B cell (primary cell): ENCODE measurements at regions not wholly inside any gene's neighbourhood (a gene's known extent, or its start where the extent isn't known, plus 50 kb on each side); places are given as distances from the start of the nearest gene placed in this dataset.

Experiments used
- ATAC-seq: fragments of 200-7000 bp; cut with Tn5 transposase; one replicate; pipeline ENCODE4 v1.10.0; 2021; ENCODE audit warnings: low read depth, mild to moderate bottlenecking, moderate number of reproducible peaks, moderate library complexity
- CTCF ChIA-PET: fragments of 350-600 bp; sonication (Branson Sonifier 250); formaldehyde crosslinking; loops from one replicate; lab custom pipeline; 2021; ENCODE audit warnings: antibody characterized with exemption, inconsistent platforms; lab: Charles Lee
- POLR2A ChIA-PET: fragments of 350-600 bp; sonication (Branson Sonifier 250); formaldehyde crosslinking; loops from one replicate; lab custom pipeline; 2021; ENCODE audit warnings: antibody characterized with exemption; lab: Charles Lee
- DNase-seq: peaks from one replicate; pipeline ENCODE4 v3.0.0; 2013
- H2AFZ ChIP-seq: 2 replicates; pipeline ENCODE4 v1.6.1; 2012; ENCODE audit warnings: mild to moderate bottlenecking, low read depth, low read length; ENCODE audit not compliant: insufficient read depth, poor library complexity, severe bottlenecking
- H3K27ac ChIP-seq, 2 donors: 1 replicate in 1 of 2; 2 replicates in 1 of 2; pipeline ENCODE4 v1.5.1; 2012 to 2013; ENCODE audit warnings: low read length in 2 of 2, mild to moderate bottlenecking in 2 of 2, moderate library complexity in 1 of 2
- H3K27me3 ChIP-seq, 4 experiments: fragments of 200-600 bp in 1 of 4; sonication (generic) in 1 of 4; replicated peaks in 1 of 4; 1 replicate in 2 of 4; 2 replicates in 2 of 4; pipeline versions ENCODE4 v1.6.1 to v1.7.0; 2013 to 2016; ENCODE audit warnings: low read length in 3 of 4, mild to moderate bottlenecking in 2 of 4, mixed read lengths in 1 of 4, moderate library complexity in 1 of 4; ENCODE audit not compliant: insufficient read depth in 4 of 4, control insufficient read depth in 3 of 4; ENCODE audit errors: control extremely low read depth in 1 of 4
- H3K36me3 ChIP-seq, 2 experiments: replicated peaks in 1 of 2; 1 replicate in 1 of 2; 2 replicates in 1 of 2; pipeline versions ENCODE4 v1.6.1 to v1.7.1; 2013; ENCODE audit warnings: low read length in 1 of 2; ENCODE audit not compliant: insufficient read depth in 2 of 2, control insufficient read depth in 1 of 2; ENCODE audit errors: control extremely low read depth in 1 of 2, extremely low read depth in 1 of 2
- H3K4me1 ChIP-seq, 2 donors: fragments of 200-600 bp in 1 of 2; sonication (generic) in 1 of 2; 1 replicate in 1 of 2; 2 replicates in 1 of 2; pipeline versions ENCODE4 v1.5.1 to v1.6.1; 2013 to 2017; ENCODE audit warnings: low read length in 2 of 2; ENCODE audit not compliant: control insufficient read depth in 2 of 2, insufficient read depth in 2 of 2
- H3K4me2 ChIP-seq: replicated peaks from 2 replicates; pipeline ENCODE3; 2012; ENCODE audit warnings: mild to moderate bottlenecking, low read depth, low read length; ENCODE audit not compliant: poor library complexity, severe bottlenecking
- H3K4me3 ChIP-seq, 5 experiments: fragments of 200-600 bp in 1 of 5; sonication (generic) in 1 of 5; 1 replicate in 3 of 5; 2 replicates in 2 of 5; pipeline versions ENCODE4 v1.5.1 to v1.7.0; 2011 to 2016; ENCODE audit warnings: low read length in 4 of 5, mild to moderate bottlenecking in 4 of 5, low read depth in 2 of 5, control low read depth in 1 of 5, moderate library complexity in 1 of 5; ENCODE audit not compliant: insufficient read depth in 1 of 5; ENCODE audit errors: control extremely low read depth in 1 of 5, extremely low read depth in 1 of 5
- H3K79me2 ChIP-seq: fragments of 200-600 bp; sonication (generic); one replicate; pipeline ENCODE4 v1.6.0; 2016; ENCODE audit warnings: low read length; ENCODE audit not compliant: control insufficient read depth, insufficient read depth
- H3K9ac ChIP-seq: fragments of 200-600 bp; sonication (generic); 2 replicates; pipeline ENCODE4 v1.6.1; 2017; ENCODE audit warnings: mild to moderate bottlenecking, low read length, moderate library complexity
- H3K9me3 ChIP-seq, 3 donors: one replicate each; pipeline versions ENCODE4 v1.6.1 to v1.7.1; 2013; ENCODE audit warnings: low read length in 2 of 3; ENCODE audit not compliant: control insufficient read depth in 2 of 3, insufficient read depth in 1 of 3; ENCODE audit errors: control extremely low read depth in 1 of 3
- H4K20me1 ChIP-seq: 2 replicates; pipeline ENCODE4 v1.6.0; 2012; ENCODE audit warnings: mild to moderate bottlenecking, low read length; ENCODE audit not compliant: insufficient read depth, control insufficient read depth, poor library complexity, severe bottlenecking
- H3K27ac Mint-ChIP-seq: one replicate; pipeline ENCODE4 v1.8.0; 2021; ENCODE audit warnings: mixed read lengths
- H3K27me3 Mint-ChIP-seq: one replicate; pipeline ENCODE4 v1.8.0; 2021; ENCODE audit warnings: mixed read lengths
- H3K4me1 Mint-ChIP-seq: one replicate; pipeline ENCODE4 v1.8.0; 2021; ENCODE audit warnings: mixed read lengths
- H3K4me3 Mint-ChIP-seq: one replicate; pipeline ENCODE4 v1.8.0; 2021; ENCODE audit warnings: mixed read lengths
- H3K9me3 Mint-ChIP-seq: one replicate; pipeline ENCODE4 v1.8.0; 2022; ENCODE audit warnings: mixed read lengths; ENCODE audit not compliant: insufficient read depth
- CTCF ChIP-seq: fragments of 200-600 bp; IDR thresholded peaks from one replicate; pipeline ENCODE4 v1.8.0; 2022; ENCODE audit warnings: antibody characterized with exemption, mild to moderate bottlenecking
- EZH2 ChIP-seq: IDR thresholded peaks from 2 replicates; pipeline ENCODE4 v1.6.1; 2012; ENCODE audit warnings: borderline replicate concordance, low read depth, mild to moderate bottlenecking, moderate library complexity, low read length; ENCODE audit not compliant: insufficient read depth, poor library complexity, severe bottlenecking
- WGBS: methylation state at CpG from one replicate; pipeline ENCODE4 v1.1.5; 2013; ENCODE audit warnings: missing lambda C conversion rate; ENCODE audit not compliant: insufficient coverage; 5-methylcytosine and 5-hydroxymethylcytosine counted together
- intact Hi-C: fragments of 100-400 bp; cut with micrococcal nuclease; formaldehyde crosslinking; loops from one replicate; pipeline ENCODE4 v1.10.0; 2022

GRCh38 chr2:201956361-201956760 is 77.3 kb upstream of the FZD7 start:
- H3K27ac ChIP-seq = no peak overlapping the region
- ATAC-seq = no peak

GRCh38 chr2:201957091-201957490 is 76.6 kb upstream of the FZD7 start:
- TF ChIP-seq CTCF (no peak), EZH2 (no peak)
- Histone ChIP-seq H3K4me3 (no peak overlapping the region), H3K4me2 (no peak overlapping the region), H3K9me3 (no peaks in the 10 kb centered on the region), H3K79me2 (no peaks in the 10 kb centered on the region), H3K36me3 (no peaks in the 10 kb centered on the region), H4K20me1 (no peaks in the 10 kb centered on the region), H3K9ac (no peak overlapping the region), H3K27ac (no peak overlapping the region), H3K4me1 (peaks cover 0 to 13% of the 10 kb centered on the region in 2 donors), H2AFZ (no peak overlapping the region), H3K27me3 (no peaks in the 10 kb centered on the region)
- CTCF ChIA-PET = no interaction called here
- peaks cover 10% of the 10 kb centered on the region for H3K4me1 Mint-ChIP-seq
- WGBS = no CpG with 5 or more reads among the region's 1 CpG
- no peak overlapping the region for H3K4me3 Mint-ChIP-seq
- ATAC-seq (no peak), DNase-seq (no peak)
- H3K9me3 Mint-ChIP-seq = no peaks in the 10 kb centered on the region
- no peak overlapping the region for H3K27ac Mint-ChIP-seq
- intact Hi-C loops = no loop called here
- POLR2A ChIA-PET = no interaction called here
- peaks cover 22% of the 10 kb centered on the region for H3K27me3 Mint-ChIP-seq

More at GRCh38 chr2:201956361-201956760, 77.3 kb upstream of the FZD7 start:
- Histone ChIP-seq H3K4me1 (peaks cover 0 to 8% of the 10 kb centered on the region in 2 donors), H3K27me3 (no peaks in the 10 kb centered on the region), H3K4me2 (no peak overlapping the region), H3K9me3 (no peaks in the 10 kb centered on the region), H2AFZ (no peak overlapping the region), H3K4me3 (no peak overlapping the region), H3K36me3 (no peaks in the 10 kb centered on the region), H3K9ac (no peak overlapping the region), H4K20me1 (no peaks in the 10 kb centered on the region), H3K79me2 (no peaks in the 10 kb centered on the region)
- ChIA-PET POLR2A (no interaction called here), CTCF (no interaction called here)
- Mint-ChIP-seq H3K27me3 (peaks cover 22% of the 10 kb centered on the region), H3K27ac (no peak overlapping the region), H3K4me3 (no peak overlapping the region), H3K9me3 (no peaks in the 10 kb centered on the region), H3K4me1 (peaks cover 7% of the 10 kb centered on the region)
- intact Hi-C loops = no loop called here
- WGBS = 91% methylated on average over 7 of the region's 7 CpGs
- TF ChIP-seq CTCF = no peak
- TF ChIP-seq EZH2 = no peak
- DNase-seq = no peak
